Neural crest cell (in vitro differentiated cells): ENCODE measurements at regions not wholly inside any gene's neighbourhood (a gene's known extent, or its start where the extent isn't known, plus 50 kb on each side); places are given as distances from the start of the nearest gene placed in this dataset.

ENCODE experiments used
- DNase-seq: peaks from one replicate; pipeline ENCODE4 v3.0.0; 2021; ENCODE audit warnings: low read depth, mixed read lengths, low spot score
- H3K27ac Mint-ChIP-seq: one replicate; pipeline ENCODE4 v1.8.0; 2021; ENCODE audit warnings: mild to moderate bottlenecking, mixed read lengths; ENCODE audit not compliant: unreplicated experiment
- H3K27me3 Mint-ChIP-seq: 2 replicates; pipeline ENCODE4 v1.8.0; 2021; ENCODE audit warnings: low read depth, mild to moderate bottlenecking, mixed read lengths
- H3K36me3 Mint-ChIP-seq: 2 replicates; pipeline ENCODE4 v1.8.0; 2021; ENCODE audit warnings: low read depth, mild to moderate bottlenecking, mixed read lengths
- H3K4me1 Mint-ChIP-seq: 2 replicates; pipeline ENCODE4 v1.8.0; 2021; ENCODE audit warnings: mixed read lengths
- H3K4me3 Mint-ChIP-seq: one replicate; pipeline ENCODE4 v1.8.0; 2021; ENCODE audit warnings: mild to moderate bottlenecking, mixed read lengths
- H3K9me3 Mint-ChIP-seq: 2 replicates; pipeline ENCODE4 v1.8.0; 2021; ENCODE audit warnings: mixed read lengths
- TF ChIP-seq, protein P1 (sequence below): fragments of 200-600 bp; sonication (generic); conservative IDR thresholded peaks from 2 replicates; pipeline ENCODE4 v1.5.0; 2021; ENCODE audit warnings: antibody characterized with exemption, mild to moderate bottlenecking

DNA sequence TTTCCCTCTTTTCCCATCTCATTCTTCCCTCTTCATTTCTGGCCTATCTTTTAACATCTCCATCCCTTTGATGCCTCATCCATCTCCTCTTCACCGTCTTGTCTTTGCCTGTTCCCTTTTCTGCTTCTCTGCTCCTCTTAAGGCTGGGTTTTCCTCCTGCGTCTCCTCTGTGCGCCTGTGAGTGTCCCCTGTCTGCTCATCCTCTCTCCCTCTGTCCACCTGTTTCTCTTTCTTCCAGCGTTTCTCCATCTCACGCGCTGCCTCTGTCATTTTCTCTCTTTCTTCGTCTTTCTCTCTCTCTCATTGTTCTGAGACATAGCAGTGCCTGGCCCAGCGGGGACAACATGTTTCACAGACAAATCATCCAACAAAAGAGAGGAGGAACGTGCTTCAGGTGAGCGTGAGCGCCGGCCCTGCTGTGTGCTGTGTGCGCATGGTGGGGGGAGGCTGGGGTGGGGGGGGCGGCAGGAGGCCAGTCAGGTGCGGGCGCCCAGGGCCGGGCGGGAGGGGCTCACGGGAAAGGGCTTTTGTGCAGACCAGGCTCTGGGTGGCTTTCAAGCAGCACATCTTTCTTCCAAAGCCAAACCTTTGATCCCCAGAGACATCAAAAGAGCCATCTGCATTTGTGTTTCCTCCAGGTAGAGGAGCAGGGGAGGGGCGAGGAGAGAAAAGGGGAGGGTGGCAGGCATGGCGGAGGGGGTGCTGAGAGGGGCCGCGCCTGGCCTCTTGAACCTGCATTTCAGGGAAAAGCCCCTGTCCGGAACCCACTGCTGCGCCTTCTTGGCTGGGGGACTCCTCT is 121.3 kb downstream of the VEGFA start:
- TF ChIP-seq, protein P1, sequence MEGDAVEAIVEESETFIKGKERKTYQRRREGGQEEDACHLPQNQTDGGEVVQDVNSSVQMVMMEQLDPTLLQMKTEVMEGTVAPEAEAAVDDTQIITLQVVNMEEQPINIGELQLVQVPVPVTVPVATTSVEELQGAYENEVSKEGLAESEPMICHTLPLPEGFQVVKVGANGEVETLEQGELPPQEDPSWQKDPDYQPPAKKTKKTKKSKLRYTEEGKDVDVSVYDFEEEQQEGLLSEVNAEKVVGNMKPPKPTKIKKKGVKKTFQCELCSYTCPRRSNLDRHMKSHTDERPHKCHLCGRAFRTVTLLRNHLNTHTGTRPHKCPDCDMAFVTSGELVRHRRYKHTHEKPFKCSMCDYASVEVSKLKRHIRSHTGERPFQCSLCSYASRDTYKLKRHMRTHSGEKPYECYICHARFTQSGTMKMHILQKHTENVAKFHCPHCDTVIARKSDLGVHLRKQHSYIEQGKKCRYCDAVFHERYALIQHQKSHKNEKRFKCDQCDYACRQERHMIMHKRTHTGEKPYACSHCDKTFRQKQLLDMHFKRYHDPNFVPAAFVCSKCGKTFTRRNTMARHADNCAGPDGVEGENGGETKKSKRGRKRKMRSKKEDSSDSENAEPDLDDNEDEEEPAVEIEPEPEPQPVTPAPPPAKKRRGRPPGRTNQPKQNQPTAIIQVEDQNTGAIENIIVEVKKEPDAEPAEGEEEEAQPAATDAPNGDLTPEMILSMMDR = no peak
- H3K27me3 Mint-ChIP-seq = peaks cover 15% of the 10 kb centered on the region
- H3K36me3 Mint-ChIP-seq = no peaks in the 10 kb centered on the region
- no peak overlapping the region for H3K4me3 Mint-ChIP-seq
- H3K27ac Mint-ChIP-seq = no peak overlapping the region
- no peaks in the 10 kb centered on the region for H3K9me3 Mint-ChIP-seq
- peaks cover 6% of the 10 kb centered on the region for H3K4me1 Mint-ChIP-seq
- DNase-seq = no peak

DNA sequence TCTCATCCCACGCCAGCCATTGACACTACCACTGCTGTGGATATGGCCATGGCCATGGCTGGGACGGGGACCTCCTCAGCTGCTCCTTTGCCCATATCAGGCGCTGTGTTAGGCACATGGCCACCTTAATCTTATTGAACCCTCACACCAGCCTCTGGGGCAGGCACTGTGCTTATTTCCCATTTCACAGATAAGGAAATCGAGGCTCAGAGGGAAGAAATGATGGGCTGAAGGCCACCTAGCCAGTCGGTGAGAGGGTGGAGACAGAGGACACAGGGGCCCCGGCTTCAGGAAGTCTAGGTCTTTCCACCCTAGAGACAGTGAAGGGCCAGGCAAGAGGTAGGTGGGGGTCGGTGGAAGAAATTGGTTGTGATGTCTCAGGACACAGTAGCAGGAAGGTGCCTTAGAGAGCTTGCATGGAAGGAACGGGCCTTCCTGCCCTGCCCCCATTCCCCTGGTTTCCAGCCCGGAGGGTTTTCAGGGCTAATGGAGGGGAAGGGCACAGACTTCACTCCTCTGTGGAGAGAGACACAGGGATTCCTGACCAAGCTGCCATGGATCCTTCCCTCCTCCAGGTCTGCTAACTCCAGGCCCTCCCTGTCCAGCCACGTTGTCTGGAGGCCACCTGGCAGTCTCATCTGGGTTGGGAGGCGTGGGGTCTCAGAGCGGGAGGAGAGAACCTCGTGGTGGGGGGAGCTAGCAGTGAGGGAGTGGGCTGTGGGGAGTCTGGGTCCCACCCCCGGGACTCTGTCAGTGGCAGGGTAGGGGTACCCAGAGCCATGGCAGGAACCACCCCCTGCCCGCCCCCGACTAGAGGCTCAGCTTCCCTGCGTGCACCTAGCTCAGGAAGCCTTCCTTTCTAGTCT is 120.4 kb downstream of the VEGFA start:
- Mint-ChIP-seq H3K36me3 (no peaks in the 10 kb centered on the region), H3K27me3 (peaks cover 15% of the 10 kb centered on the region), H3K4me3 (no peak overlapping the region), H3K4me1 (peaks cover 6% of the 10 kb centered on the region), H3K9me3 (no peaks in the 10 kb centered on the region), H3K27ac (no peak overlapping the region)
- TF ChIP-seq, protein P1 = no peak
- no peak for DNase-seq

DNA sequence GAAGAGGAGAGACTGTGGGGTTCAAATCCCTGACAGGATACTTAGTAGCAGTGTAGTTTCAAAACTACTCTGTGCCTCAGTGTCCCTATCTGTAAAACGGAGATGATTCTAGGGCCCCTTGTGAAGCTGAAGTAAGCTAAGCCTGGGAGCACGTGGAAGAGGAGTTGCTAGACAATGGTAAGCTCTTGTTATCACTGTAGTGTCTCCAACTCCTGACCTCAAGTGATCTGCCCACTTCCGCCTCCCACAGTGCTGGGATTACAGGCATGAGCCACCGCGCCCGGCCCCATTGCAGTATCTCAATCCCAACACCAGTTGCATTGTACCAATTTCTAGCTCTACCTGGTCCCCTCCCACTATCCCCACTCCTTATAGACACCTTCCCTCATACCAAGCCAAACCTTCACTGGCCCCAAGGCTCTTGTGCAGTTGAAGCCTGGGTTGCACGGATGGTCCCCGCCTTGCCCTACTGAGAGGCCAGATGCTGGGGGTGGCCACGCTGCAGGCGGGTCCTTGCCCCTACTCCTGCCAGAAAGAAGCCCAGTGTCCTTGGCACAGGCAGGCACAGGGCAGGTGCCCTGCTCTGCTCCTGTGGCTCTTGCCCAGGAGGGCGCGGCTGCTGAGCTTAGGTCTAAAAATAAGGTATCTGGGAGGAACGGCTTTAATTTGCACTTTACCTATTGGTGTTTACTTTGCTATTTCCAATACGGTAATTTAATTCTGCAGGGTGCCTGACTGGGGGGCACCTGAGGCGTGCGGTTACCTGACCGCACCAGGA is 118.1 kb downstream of the VEGFA start:
- H3K27me3 Mint-ChIP-seq = peaks cover 15% of the 10 kb centered on the region
- peaks cover 6% of the 10 kb centered on the region for H3K4me1 Mint-ChIP-seq
- TF ChIP-seq, protein P1 = no peak
- DNase-seq = no peak
- no peaks in the 10 kb centered on the region for H3K36me3 Mint-ChIP-seq
- no peak overlapping the region for H3K27ac Mint-ChIP-seq
- no peak overlapping the region for H3K4me3 Mint-ChIP-seq
- H3K9me3 Mint-ChIP-seq = no peaks in the 10 kb centered on the region

DNA sequence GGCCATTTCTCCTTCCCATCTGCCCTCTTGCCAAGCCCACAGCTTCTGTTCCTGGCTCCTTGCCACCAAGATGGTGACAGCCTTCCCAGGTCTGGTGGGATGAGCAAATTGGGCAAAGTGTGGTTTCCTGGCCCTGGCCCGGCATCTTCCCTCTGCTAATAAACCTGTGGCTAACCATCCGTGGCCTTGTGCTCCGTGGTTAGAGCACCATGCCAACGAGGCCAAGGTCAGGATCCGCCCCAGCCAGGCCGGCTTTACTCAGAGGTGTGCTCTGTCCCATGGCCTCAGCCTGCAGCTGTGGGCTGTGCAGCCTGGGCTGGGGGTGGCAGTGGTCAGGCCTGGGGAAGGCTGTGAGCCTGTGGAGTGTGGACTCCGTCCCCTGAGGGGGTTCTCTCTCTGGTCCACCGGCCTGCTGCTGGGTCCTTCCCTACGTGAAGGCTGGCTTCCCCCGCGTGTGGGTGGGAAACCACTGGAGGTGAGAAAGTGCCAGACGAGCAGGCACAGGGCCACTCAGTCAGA is 117.4 kb downstream of the VEGFA start:
- no peak for DNase-seq
- TF ChIP-seq, protein P1 = no peak
- Mint-ChIP-seq H3K27me3 (peaks cover 14% of the 10 kb centered on the region), H3K4me1 (peaks cover 6% of the 10 kb centered on the region), H3K36me3 (no peaks in the 10 kb centered on the region), H3K9me3 (no peaks in the 10 kb centered on the region), H3K4me3 (no peak overlapping the region), H3K27ac (no peak overlapping the region)

DNA sequence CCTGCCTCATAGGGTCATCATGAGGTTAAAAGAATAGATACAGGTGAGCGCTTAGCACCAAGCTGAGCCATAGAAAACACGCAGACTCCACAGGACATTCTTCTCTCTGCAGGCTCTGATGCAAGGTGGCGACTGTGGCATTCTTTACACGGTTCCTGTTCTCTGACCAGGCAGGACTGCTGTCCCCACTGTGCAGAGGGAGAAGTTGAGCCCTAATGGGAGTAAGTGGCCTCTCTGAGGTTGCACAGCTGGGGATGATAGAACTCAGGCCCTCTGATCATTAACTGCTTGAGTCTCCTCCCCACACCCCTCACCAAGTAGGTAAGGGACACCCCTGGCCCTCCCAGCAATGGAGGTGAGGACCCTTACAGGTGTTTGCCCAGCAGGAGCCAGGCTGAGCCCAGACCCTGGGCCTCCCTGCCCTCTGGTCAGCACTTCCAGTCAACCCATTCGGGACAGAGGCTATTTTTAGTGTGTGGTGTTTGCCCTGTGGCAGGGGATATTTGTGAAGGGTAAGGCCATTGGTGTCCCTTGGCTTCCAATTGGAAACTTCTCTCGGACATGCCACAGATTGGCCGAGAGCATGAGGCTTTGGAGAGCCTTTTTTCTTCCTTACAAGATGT is 116.8 kb downstream of the VEGFA start:
- Mint-ChIP-seq H3K27ac (no peak overlapping the region), H3K27me3 (peaks cover 10% of the 10 kb centered on the region), H3K4me3 (no peak overlapping the region), H3K9me3 (no peaks in the 10 kb centered on the region), H3K4me1 (peaks cover 9% of the 10 kb centered on the region), H3K36me3 (no peaks in the 10 kb centered on the region)
- no peak for DNase-seq
- TF ChIP-seq, protein P1 = no peak
